Body of pancreas (tissue), 4 donors: ENCODE measurements at regions not wholly inside any gene's neighbourhood (a gene's known extent, or its start where the extent isn't known, plus 50 kb on each side); places are given as distances from the start of the nearest gene placed in this dataset.

ENCODE experiments used
- POLR2A ChIP-seq, 3 donors: fragments of 450-650 bp; IDR thresholded peaks; one replicate each; pipeline ENCODE4 v1.6.1; 2016; ENCODE audit warnings: antibody characterized with exemption in 3 of 3, mild to moderate bottlenecking in 2 of 3
- TF ChIP-seq, protein P1 (sequence below), 7 experiments: fragments of 450-650 bp in 4 of 7; fragments of 200-600 bp in 3 of 7; sonication (generic) in 3 of 7; IDR thresholded peaks; one replicate each; pipeline ENCODE4 v1.5.1; 2016 to 2019; ENCODE audit warnings: antibody characterized with exemption in 7 of 7

GRCh38 chr6:140684776-140685550, 1310.5 kb upstream of the CITED2 start:
- TF ChIP-seq, protein P1, sequence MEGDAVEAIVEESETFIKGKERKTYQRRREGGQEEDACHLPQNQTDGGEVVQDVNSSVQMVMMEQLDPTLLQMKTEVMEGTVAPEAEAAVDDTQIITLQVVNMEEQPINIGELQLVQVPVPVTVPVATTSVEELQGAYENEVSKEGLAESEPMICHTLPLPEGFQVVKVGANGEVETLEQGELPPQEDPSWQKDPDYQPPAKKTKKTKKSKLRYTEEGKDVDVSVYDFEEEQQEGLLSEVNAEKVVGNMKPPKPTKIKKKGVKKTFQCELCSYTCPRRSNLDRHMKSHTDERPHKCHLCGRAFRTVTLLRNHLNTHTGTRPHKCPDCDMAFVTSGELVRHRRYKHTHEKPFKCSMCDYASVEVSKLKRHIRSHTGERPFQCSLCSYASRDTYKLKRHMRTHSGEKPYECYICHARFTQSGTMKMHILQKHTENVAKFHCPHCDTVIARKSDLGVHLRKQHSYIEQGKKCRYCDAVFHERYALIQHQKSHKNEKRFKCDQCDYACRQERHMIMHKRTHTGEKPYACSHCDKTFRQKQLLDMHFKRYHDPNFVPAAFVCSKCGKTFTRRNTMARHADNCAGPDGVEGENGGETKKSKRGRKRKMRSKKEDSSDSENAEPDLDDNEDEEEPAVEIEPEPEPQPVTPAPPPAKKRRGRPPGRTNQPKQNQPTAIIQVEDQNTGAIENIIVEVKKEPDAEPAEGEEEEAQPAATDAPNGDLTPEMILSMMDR (IDR thresholded peaks at IDR 0.05), result no peak
- TF ChIP-seq POLR2A (IDR thresholded peaks at IDR 0.05), result no peak
